ENCODE measurements at regions not wholly inside any gene's neighbourhood (a gene's known extent, or its start where the extent isn't known, plus 50 kb on each side); places are given as distances from the start of the nearest gene placed in this dataset.
A peak's percentile ranks its signal among the peaks of the same experiment; 100 is the strongest.

DNA sequence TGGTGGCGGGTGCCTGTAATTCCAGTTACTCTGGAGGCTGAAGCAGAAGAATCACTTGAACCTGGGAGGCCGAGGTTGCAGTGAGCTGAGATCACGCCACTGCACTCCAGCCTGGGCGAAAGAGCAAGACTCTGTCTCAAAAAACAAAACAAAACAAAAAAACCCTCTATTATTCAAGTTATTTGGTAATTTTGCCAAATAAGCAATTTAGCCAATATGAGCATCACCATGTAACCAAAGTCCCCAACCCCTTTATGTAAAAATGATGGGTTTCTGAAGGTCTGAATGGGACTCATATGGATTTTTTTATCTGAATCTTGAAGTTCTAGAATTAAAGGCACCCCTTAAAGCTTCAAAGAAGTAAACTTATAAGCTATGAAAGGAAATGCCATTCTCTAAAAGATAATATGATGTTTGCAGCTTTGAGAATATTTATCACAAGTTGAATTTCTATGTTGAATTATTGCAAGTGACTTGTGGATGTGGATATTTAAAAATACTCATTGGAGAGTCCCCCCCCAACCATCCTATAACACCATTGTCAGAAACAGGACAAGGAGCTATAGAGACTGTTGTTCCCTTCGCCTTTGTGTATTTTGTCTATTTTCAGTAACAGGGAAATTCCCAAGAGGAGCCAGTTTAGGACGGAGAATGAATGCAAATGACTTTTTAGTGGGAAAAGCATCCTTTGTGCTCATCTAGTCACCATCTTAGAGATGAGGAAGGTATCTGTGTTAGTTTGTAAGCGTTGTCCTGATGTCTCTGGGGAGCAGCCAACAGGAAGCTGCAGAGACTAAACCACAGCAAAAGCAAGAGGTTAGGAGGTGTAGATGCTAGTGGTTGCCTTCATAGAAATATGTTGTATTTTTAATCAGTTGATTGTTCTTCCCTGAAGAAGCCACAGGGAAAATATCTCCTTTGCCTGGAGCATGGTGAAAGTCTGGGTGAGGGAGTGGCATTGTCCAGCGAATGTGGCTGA lies 68.3 kb downstream of the TET3 start:
- 91% methylated on average over 8 of the region's 8 CpGs for WGBS (ENCODE audit: low lambda C conversion rate, missing lambda C conversion rate)
- DNase-seq (ENCODE audit: low spot score) = no peak
- Histone ChIP-seq H3K27me3 (no peaks in the 10 kb centered on the region), H3K4me2 (no peak overlapping the region), H3K36me3 (replicated peaks; ENCODE audit: insufficient read depth, low read depth) (no peaks in the 10 kb centered on the region), H3K4me1 (ENCODE audit: insufficient read depth) (peaks cover 5% of the 10 kb centered on the region), H3K4me3 (no peak overlapping the region), H3K9me3 (ENCODE audit: low read depth) (no peaks in the 10 kb centered on the region), H2AFZ (no peak overlapping the region), H3K27ac (no peak overlapping the region), H4K20me1 (ENCODE audit: insufficient read depth, poor library complexity, severe bottlenecking) (peaks cover 16% of the 10 kb centered on the region), H3K79me2 (peaks cover 68% of the 10 kb centered on the region), H3K9me2 (replicated peaks; ENCODE audit: insufficient read depth) (no peaks in the 10 kb centered on the region)
- TF ChIP-seq, protein P1, sequence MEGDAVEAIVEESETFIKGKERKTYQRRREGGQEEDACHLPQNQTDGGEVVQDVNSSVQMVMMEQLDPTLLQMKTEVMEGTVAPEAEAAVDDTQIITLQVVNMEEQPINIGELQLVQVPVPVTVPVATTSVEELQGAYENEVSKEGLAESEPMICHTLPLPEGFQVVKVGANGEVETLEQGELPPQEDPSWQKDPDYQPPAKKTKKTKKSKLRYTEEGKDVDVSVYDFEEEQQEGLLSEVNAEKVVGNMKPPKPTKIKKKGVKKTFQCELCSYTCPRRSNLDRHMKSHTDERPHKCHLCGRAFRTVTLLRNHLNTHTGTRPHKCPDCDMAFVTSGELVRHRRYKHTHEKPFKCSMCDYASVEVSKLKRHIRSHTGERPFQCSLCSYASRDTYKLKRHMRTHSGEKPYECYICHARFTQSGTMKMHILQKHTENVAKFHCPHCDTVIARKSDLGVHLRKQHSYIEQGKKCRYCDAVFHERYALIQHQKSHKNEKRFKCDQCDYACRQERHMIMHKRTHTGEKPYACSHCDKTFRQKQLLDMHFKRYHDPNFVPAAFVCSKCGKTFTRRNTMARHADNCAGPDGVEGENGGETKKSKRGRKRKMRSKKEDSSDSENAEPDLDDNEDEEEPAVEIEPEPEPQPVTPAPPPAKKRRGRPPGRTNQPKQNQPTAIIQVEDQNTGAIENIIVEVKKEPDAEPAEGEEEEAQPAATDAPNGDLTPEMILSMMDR (IDR thresholded peaks at IDR 0.05; ENCODE audit: poor library complexity) = no peak
- no peak for TF ChIP-seq EZH2phosphoT487 (IDR thresholded peaks at IDR 0.05; ENCODE audit: low read depth, severe bottlenecking, unreplicated experiment)
- TF ChIP-seq EZH2 (IDR thresholded peaks at IDR 0.05; ENCODE audit: borderline replicate concordance) = no peak

DNA sequence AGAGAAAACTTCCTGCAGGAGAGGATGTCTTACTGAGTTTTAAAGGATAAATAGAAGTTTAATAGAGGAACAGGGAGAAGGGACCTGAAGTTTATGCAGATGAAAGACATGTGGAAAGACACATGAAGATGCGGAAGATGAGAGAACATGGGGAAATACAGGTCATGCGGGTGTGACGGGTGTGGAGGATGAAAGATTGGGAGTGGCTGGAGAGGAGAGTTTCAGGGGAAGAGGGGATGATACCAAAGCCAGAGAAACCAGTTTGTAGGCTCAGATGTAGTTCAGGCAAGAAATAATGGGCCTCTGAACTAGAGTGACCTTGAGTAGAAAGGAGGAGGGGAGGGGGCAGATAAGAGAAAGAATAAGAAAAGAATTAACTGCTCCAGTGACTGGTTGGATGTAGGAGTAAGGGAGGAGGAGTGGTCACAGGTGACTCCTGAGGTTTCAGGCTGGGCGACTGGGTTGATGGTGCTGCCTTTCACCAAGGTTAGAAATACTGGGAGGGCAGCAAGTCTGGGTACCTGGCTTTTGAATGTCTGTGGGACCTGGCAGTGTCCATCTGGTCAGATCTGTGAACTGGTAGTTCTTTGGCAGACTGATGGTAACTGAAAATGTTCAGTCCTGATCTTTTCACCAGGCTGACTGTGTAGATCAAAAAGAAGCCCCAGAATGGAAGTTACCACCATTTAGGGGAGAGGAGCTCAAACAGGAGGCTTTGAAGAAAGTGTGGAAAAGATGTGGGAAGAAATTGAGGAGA lies 69.4 kb downstream of the TET3 start:
- Histone ChIP-seq H3K79me2 (peaks cover 66% of the 10 kb centered on the region), H3K4me3 (no peak overlapping the region), H3K36me3 (replicated peaks; ENCODE audit: insufficient read depth, low read depth) (no peaks in the 10 kb centered on the region), H2AFZ (no peak overlapping the region), H3K9me2 (replicated peaks; ENCODE audit: insufficient read depth) (no peaks in the 10 kb centered on the region), H3K9me3 (ENCODE audit: low read depth) (no peaks in the 10 kb centered on the region), H4K20me1 (ENCODE audit: insufficient read depth, poor library complexity, severe bottlenecking) (peaks cover 14% of the 10 kb centered on the region), H3K27ac (peak overlapping the region; percentile 32), H3K4me1 (ENCODE audit: insufficient read depth) (peaks cover 5% of the 10 kb centered on the region), H3K4me2 (no peak overlapping the region), H3K27me3 (no peaks in the 10 kb centered on the region)
- DNase-seq (ENCODE audit: low spot score) = no peak
- WGBS (ENCODE audit: low lambda C conversion rate, missing lambda C conversion rate) = 72% methylated on average over 4 of the region's 4 CpGs
- no peak for TF ChIP-seq EZH2 (IDR thresholded peaks at IDR 0.05; ENCODE audit: borderline replicate concordance)
- TF ChIP-seq EZH2phosphoT487 (IDR thresholded peaks at IDR 0.05; ENCODE audit: low read depth, severe bottlenecking, unreplicated experiment) = no peak
- TF ChIP-seq, protein P1 (IDR thresholded peaks at IDR 0.05; ENCODE audit: poor library complexity) = no peak

DNA sequence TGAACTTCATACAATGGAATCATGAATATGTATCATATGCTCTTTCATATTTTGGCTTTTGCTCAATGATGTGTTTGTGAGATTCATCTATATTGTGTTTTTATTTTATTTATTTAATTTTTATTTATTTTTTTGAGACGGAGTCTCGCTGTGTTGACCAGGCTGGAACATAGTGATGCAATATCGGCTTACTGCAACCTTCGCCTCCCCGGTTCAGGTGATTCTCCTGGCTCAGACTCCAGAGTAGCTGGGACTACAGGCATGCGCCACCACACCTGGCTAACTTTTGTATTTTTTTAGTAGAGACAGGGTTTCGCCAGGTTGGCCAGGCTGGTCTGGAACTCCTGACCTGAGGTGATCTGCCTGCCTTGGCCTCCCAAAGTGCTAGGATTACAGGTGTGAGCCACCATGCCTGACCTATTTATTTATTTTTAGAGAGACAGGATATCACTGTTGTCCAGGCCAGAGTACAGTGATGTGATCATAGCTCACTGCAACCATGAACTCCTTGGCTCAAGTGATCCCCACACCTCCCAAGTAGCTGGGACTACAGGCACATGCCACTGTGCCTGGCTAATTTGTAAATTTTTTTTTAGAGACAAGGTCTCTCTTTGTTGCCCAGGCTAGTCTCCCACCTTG lies 74.5 kb downstream of the TET3 start:
- Histone ChIP-seq H3K9me3 (ENCODE audit: low read depth) (no peaks in the 10 kb centered on the region), H3K27me3 (no peaks in the 10 kb centered on the region), H3K27ac (no peak overlapping the region), H2AFZ (no peak overlapping the region), H3K4me1 (ENCODE audit: insufficient read depth) (no peaks in the 10 kb centered on the region), H3K36me3 (replicated peaks; ENCODE audit: insufficient read depth, low read depth) (no peaks in the 10 kb centered on the region), H3K4me3 (no peak overlapping the region), H3K79me2 (peaks cover 44% of the 10 kb centered on the region), H4K20me1 (ENCODE audit: insufficient read depth, poor library complexity, severe bottlenecking) (peaks cover 9% of the 10 kb centered on the region), H3K4me2 (no peak overlapping the region), H3K9me2 (replicated peaks; ENCODE audit: insufficient read depth) (no peaks in the 10 kb centered on the region)
- DNase-seq (ENCODE audit: low spot score) = no peak
- WGBS (ENCODE audit: low lambda C conversion rate, missing lambda C conversion rate) = 93% methylated on average over 7 of the region's 7 CpGs
- TF ChIP-seq EZH2 (IDR thresholded peaks at IDR 0.05; ENCODE audit: borderline replicate concordance) = no peak

All from hepatocyte (in vitro differentiated cells).